ENCODE measurements at regions not wholly inside any gene's neighbourhood (a gene's known extent, or its start where the extent isn't known, plus 50 kb on each side); places are given as distances from the start of the nearest gene placed in this dataset.

GRCh38 chr5:74352256-74352655 is 288.3 kb downstream of the ENC1 start:
- DNase-seq (ENCODE audit: low read depth, low spot score): no peak

- no peak for DNase-seq (ENCODE audit: low read depth, low spot score)
Measured at GRCh38 chr5:74342948-74343682, 297.4 kb downstream of the ENC1 start.

- no peak for DNase-seq (ENCODE audit: low read depth, low spot score)
Measured at GRCh38 chr5:74342182-74342581, 298.3 kb downstream of the ENC1 start.

GRCh38 chr5:74341221-74341620 is 299.3 kb downstream of the ENC1 start:
- DNase-seq (ENCODE audit: low read depth, low spot score): no peak

GRCh38 chr5:74340476-74340875 is 300.1 kb downstream of the ENC1 start:
- DNase-seq (ENCODE audit: low read depth, low spot score): no peak

- no peak for DNase-seq (ENCODE audit: low read depth, low spot score)
Measured at GRCh38 chr5:74337984-74338310, 302.6 kb downstream of the ENC1 start.

GRCh38 chr5:74337254-74337983 is 303.1 kb downstream of the ENC1 start:
- DNase-seq (ENCODE audit: low read depth, low spot score): no peak

- no peak for DNase-seq (ENCODE audit: low read depth, low spot score)
Measured at GRCh38 chr5:74336297-74336696, 304.2 kb downstream of the ENC1 start.

- DNase-seq (ENCODE audit: low read depth, low spot score): no peak
Measured at GRCh38 chr5:74334762-74335384, 305.7 kb downstream of the ENC1 start.

- DNase-seq (ENCODE audit: low read depth, low spot score): no peak
Measured at GRCh38 chr5:74334062-74334761, 306.3 kb downstream of the ENC1 start.

- no peak for DNase-seq (ENCODE audit: low read depth, low spot score)
Measured at GRCh38 chr5:74333430-74333829, 307.1 kb downstream of the ENC1 start.

GRCh38 chr5:74332682-74333081 is 307.8 kb downstream of the ENC1 start:
- DNase-seq (ENCODE audit: low read depth, low spot score): no peak

GRCh38 chr5:74332006-74332405 is 308.5 kb downstream of the ENC1 start:
- no peak for DNase-seq (ENCODE audit: low read depth, low spot score)

GRCh38 chr5:74328221-74328630 is 312.3 kb downstream of the ENC1 start:
- DNase-seq (ENCODE audit: low read depth, low spot score): no peak

GRCh38 chr5:74327339-74327685 is 313.2 kb downstream of the ENC1 start:
- DNase-seq (ENCODE audit: low read depth, low spot score): no peak

GRCh38 chr5:74326571-74327338 is 313.8 kb downstream of the ENC1 start:
- DNase-seq (ENCODE audit: low read depth, low spot score): peak; percentile 61

GRCh38 chr5:74325866-74326265 is 314.7 kb downstream of the ENC1 start:
- DNase-seq (ENCODE audit: low read depth, low spot score): no peak

GRCh38 chr5:74324556-74324955 is 316.0 kb downstream of the ENC1 start:
- DNase-seq (ENCODE audit: low read depth, low spot score): no peak

- no peak for DNase-seq (ENCODE audit: low read depth, low spot score)
Measured at GRCh38 chr5:74322944-74323343, 317.6 kb downstream of the ENC1 start.

- DNase-seq (ENCODE audit: low read depth, low spot score): no peak
Measured at GRCh38 chr5:74322191-74322590, 318.3 kb downstream of the ENC1 start.

- no peak for DNase-seq (ENCODE audit: low read depth, low spot score)
Measured at GRCh38 chr5:74321326-74321725, 319.2 kb downstream of the ENC1 start.

- no peak for DNase-seq (ENCODE audit: low read depth, low spot score)
Measured at GRCh38 chr5:74320526-74320925, 320.0 kb downstream of the ENC1 start.

Data from brain pericyte (primary cell).